ENCODE measurements at regions not wholly inside any gene's neighbourhood (a gene's known extent, or its start where the extent isn't known, plus 50 kb on each side); places are given as distances from the start of the nearest gene placed in this dataset.

DNA sequence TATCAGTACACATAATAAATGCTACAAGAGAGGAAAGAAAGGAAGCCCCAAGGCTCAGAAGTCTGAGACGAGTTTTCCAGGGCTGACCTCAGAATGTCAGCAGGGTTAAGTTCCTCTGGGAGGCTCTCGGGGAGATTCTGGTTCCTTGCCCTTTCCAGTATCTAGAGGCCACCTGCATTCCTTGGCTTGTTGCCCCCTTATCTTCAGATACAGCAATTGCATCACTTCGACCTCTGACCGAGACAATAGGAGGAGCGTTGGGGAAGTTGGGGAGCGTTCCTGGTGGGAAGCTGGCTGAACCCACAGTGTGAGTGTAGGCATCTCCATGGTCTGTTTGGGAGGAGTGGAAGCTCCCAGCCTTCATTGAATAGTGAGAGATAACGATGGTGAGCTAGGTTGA lies 72.0 kb upstream of the MTPN start:
- no peak for DNase-seq (ENCODE audit: low spot score)
- H3K27me3 ChIP-seq (ENCODE audit: control insufficient read depth in 4 of 4, insufficient read depth in 4 of 4, low read length in 3 of 4): peaks cover 0 to 3% (median 0%) of the 10 kb centered on the region in 4 donors
- no peaks in the 10 kb centered on the region for H3K36me3 ChIP-seq (ENCODE audit: control insufficient read depth in 4 of 4, insufficient read depth in 3 of 4, low read depth in 1 of 4, low read length in 3 of 4)
- no peak overlapping the region for H3K9ac ChIP-seq (ENCODE audit: low read depth in 1 of 2, low read length in 2 of 2)
- H3K4me3 ChIP-seq (ENCODE audit: low read depth in 1 of 3, low read length in 3 of 3): no peak overlapping the region
- no peak overlapping the region for H3K27ac ChIP-seq (ENCODE audit: low read depth in 1 of 2, low read length in 2 of 2)
- no peaks in the 10 kb centered on the region for H3K9me3 ChIP-seq (ENCODE audit: control insufficient read depth in 4 of 4, low read length in 3 of 4)
- no peak for TF ChIP-seq FOXA2 (IDR thresholded peaks at IDR 0.05)
- TF ChIP-seq SP1 (IDR thresholded peaks at IDR 0.05): no peak
- no peak for TF ChIP-seq YY1 (IDR thresholded peaks at IDR 0.05)
- no peak for TF ChIP-seq HNF4A (conservative IDR thresholded peaks at IDR 0.05)
- TF ChIP-seq GABPA (IDR thresholded peaks at IDR 0.05 in 1 of 2, conservative IDR thresholded peaks at IDR 0.05 in 1 of 2): no peak
- no peak for TF ChIP-seq TAF1 (conservative IDR thresholded peaks at IDR 0.05)
- TF ChIP-seq, protein P1, sequence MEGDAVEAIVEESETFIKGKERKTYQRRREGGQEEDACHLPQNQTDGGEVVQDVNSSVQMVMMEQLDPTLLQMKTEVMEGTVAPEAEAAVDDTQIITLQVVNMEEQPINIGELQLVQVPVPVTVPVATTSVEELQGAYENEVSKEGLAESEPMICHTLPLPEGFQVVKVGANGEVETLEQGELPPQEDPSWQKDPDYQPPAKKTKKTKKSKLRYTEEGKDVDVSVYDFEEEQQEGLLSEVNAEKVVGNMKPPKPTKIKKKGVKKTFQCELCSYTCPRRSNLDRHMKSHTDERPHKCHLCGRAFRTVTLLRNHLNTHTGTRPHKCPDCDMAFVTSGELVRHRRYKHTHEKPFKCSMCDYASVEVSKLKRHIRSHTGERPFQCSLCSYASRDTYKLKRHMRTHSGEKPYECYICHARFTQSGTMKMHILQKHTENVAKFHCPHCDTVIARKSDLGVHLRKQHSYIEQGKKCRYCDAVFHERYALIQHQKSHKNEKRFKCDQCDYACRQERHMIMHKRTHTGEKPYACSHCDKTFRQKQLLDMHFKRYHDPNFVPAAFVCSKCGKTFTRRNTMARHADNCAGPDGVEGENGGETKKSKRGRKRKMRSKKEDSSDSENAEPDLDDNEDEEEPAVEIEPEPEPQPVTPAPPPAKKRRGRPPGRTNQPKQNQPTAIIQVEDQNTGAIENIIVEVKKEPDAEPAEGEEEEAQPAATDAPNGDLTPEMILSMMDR (IDR thresholded peaks at IDR 0.05; ENCODE audit: low read depth, low read length, missing input control): no peak
- TF ChIP-seq EGR1 (IDR thresholded peaks at IDR 0.05; ENCODE audit: low read depth in 2 of 2): no peak
- TF ChIP-seq RAD21 (IDR thresholded peaks at IDR 0.05): no peak
- TF ChIP-seq JUND (IDR thresholded peaks at IDR 0.05): no peak
- TF ChIP-seq FOXA1 (IDR thresholded peaks at IDR 0.05): no peak
- no peak for TF ChIP-seq RXRA (IDR thresholded peaks at IDR 0.05)
- no peak for TF ChIP-seq NR2F2 (IDR thresholded peaks at IDR 0.05)
- TF ChIP-seq HNF4G (IDR thresholded peaks at IDR 0.05): no peak
- TF ChIP-seq, protein P2, sequence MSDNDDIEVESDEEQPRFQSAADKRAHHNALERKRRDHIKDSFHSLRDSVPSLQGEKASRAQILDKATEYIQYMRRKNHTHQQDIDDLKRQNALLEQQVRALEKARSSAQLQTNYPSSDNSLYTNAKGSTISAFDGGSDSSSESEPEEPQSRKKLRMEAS (IDR thresholded peaks at IDR 0.05): no peak
- TF ChIP-seq, protein P3, sequence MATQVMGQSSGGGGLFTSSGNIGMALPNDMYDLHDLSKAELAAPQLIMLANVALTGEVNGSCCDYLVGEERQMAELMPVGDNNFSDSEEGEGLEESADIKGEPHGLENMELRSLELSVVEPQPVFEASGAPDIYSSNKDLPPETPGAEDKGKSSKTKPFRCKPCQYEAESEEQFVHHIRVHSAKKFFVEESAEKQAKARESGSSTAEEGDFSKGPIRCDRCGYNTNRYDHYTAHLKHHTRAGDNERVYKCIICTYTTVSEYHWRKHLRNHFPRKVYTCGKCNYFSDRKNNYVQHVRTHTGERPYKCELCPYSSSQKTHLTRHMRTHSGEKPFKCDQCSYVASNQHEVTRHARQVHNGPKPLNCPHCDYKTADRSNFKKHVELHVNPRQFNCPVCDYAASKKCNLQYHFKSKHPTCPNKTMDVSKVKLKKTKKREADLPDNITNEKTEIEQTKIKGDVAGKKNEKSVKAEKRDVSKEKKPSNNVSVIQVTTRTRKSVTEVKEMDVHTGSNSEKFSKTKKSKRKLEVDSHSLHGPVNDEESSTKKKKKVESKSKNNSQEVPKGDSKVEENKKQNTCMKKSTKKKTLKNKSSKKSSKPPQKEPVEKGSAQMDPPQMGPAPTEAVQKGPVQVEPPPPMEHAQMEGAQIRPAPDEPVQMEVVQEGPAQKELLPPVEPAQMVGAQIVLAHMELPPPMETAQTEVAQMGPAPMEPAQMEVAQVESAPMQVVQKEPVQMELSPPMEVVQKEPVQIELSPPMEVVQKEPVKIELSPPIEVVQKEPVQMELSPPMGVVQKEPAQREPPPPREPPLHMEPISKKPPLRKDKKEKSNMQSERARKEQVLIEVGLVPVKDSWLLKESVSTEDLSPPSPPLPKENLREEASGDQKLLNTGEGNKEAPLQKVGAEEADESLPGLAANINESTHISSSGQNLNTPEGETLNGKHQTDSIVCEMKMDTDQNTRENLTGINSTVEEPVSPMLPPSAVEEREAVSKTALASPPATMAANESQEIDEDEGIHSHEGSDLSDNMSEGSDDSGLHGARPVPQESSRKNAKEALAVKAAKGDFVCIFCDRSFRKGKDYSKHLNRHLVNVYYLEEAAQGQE (IDR thresholded peaks at IDR 0.05): no peak
- TF ChIP-seq, protein P4, sequence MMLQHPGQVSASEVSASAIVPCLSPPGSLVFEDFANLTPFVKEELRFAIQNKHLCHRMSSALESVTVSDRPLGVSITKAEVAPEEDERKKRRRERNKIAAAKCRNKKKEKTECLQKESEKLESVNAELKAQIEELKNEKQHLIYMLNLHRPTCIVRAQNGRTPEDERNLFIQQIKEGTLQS (IDR thresholded peaks at IDR 0.05): no peak
- TF ChIP-seq, protein P5, sequence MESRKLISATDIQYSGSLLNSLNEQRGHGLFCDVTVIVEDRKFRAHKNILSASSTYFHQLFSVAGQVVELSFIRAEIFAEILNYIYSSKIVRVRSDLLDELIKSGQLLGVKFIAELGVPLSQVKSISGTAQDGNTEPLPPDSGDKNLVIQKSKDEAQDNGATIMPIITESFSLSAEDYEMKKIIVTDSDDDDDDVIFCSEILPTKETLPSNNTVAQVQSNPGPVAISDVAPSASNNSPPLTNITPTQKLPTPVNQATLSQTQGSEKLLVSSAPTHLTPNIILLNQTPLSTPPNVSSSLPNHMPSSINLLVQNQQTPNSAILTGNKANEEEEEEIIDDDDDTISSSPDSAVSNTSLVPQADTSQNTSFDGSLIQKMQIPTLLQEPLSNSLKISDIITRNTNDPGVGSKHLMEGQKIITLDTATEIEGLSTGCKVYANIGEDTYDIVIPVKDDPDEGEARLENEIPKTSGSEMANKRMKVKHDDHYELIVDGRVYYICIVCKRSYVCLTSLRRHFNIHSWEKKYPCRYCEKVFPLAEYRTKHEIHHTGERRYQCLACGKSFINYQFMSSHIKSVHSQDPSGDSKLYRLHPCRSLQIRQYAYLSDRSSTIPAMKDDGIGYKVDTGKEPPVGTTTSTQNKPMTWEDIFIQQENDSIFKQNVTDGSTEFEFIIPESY (IDR thresholded peaks at IDR 0.05): no peak
- WGBS: 62% methylated on average over 7 of the region's 7 CpGs
- no peaks in the 10 kb centered on the region for H3K4me1 ChIP-seq (ENCODE audit: control insufficient read depth in 4 of 4, insufficient read depth in 4 of 4, low read length in 3 of 4)

Measured in liver (tissue), 8 donors.